ENCODE measurements at regions not wholly inside any gene's neighbourhood (a gene's known extent, or its start where the extent isn't known, plus 50 kb on each side); places are given as distances from the start of the nearest gene placed in this dataset.

GRCh38 chr5:91706785-91707520, 323.8 kb upstream of the ARRDC3 start:
- TF ChIP-seq, protein P1, sequence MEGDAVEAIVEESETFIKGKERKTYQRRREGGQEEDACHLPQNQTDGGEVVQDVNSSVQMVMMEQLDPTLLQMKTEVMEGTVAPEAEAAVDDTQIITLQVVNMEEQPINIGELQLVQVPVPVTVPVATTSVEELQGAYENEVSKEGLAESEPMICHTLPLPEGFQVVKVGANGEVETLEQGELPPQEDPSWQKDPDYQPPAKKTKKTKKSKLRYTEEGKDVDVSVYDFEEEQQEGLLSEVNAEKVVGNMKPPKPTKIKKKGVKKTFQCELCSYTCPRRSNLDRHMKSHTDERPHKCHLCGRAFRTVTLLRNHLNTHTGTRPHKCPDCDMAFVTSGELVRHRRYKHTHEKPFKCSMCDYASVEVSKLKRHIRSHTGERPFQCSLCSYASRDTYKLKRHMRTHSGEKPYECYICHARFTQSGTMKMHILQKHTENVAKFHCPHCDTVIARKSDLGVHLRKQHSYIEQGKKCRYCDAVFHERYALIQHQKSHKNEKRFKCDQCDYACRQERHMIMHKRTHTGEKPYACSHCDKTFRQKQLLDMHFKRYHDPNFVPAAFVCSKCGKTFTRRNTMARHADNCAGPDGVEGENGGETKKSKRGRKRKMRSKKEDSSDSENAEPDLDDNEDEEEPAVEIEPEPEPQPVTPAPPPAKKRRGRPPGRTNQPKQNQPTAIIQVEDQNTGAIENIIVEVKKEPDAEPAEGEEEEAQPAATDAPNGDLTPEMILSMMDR (IDR thresholded peaks at IDR 0.05) = no peak
- TF ChIP-seq POLR2A (IDR thresholded peaks at IDR 0.05) = no peak

Measured in thyroid gland (tissue), 4 donors.